NT2/D1 (cell line): ENCODE measurements at regions not wholly inside any gene's neighbourhood (a gene's known extent, or its start where the extent isn't known, plus 50 kb on each side); places are given as distances from the start of the nearest gene placed in this dataset.

Source experiments
- SUZ12 ChIP-seq: IDR thresholded peaks from 2 replicates; pipeline ENCODE4 v1.6.1; 2011; ENCODE audit not compliant: insufficient read length, insufficient read depth; ENCODE audit errors: extremely low read depth
- ZNF274 ChIP-seq: IDR thresholded peaks from 2 replicates; pipeline ENCODE4 v1.6.1; 2011; ENCODE audit warnings: mild to moderate bottlenecking, low read depth, low read length

DNA sequence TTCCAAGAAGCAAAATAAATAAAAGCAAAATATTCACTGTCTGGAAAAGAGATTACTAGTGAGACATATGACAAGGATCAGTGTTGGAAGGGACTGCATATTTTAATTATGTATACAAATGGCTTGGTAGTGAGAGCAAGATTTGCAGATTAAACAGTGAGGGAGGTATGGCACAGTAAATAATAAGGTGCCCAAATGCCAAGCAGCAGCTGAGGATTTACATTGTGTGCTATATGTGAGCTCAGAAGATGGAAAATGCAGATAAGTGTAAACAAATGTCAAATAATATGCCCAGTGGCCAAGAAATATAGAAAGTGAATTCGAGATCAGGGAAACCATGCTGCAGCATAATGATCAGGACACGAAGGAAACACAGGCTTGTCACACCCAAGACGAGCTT is 173.8 kb upstream of the NRSN1 start:
- TF ChIP-seq ZNF274: no peak
- no peak for TF ChIP-seq SUZ12
